ENCODE measurements at regions not wholly inside any gene's neighbourhood (a gene's known extent, or its start where the extent isn't known, plus 50 kb on each side); places are given as distances from the start of the nearest gene placed in this dataset.

DNA sequence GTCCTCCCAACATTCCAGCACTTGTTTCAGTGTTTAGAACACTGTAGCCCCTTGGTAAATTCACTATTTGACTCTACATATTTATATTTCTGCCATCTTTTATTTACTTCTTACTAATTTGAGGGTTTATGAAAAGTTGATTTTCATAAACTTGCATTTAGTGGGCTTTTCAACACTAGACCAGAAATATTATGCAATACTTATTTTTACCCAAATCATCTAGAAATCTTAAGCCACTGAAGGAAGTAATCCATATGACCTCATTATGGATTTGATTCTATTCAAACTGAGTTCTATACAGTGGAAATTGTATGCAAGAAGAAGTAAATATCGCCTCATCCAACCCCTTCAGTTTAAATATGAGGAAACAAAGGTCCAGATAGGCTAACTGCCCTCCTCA is 92.6 kb upstream of the VRK2 start:
- no peaks in the 10 kb centered on the region for H3K9me3 ChIP-seq (replicated peaks; ENCODE audit: control insufficient read depth, insufficient read depth, low read length)
- no peak overlapping the region for H3K4me2 ChIP-seq (ENCODE audit: insufficient read depth, low read length)
- dilution Hi-C loops (cut with MboI; ENCODE audit: extremely low pct_ligation_motif_present, low sequenced_read_pairs), result no loop called here
- no peak overlapping the region for H3K4me3 ChIP-seq (replicated peaks in 1 of 3; ENCODE audit: insufficient read depth in 1 of 3, low read depth in 1 of 3, low read length in 3 of 3)
- no TSS peak for BruUV-seq (replicated peaks)
- no peak overlapping the region for H3K27ac ChIP-seq (ENCODE audit: insufficient read depth, low read depth, low read length)
- H4K20me1 ChIP-seq (replicated peaks; ENCODE audit: control insufficient read depth, extremely low read depth, insufficient read depth, low read length), result no peaks in the 10 kb centered on the region
- no peaks in the 10 kb centered on the region for H3K27me3 ChIP-seq (ENCODE audit: control insufficient read depth in 2 of 2, insufficient read depth in 2 of 2, low read length in 2 of 2)
- no peak for DNase-seq (ENCODE audit: low read depth, low spot score)
- ChIA-PET POLR2A (no interaction called here), CTCF (no interaction called here)
- no peaks in the 10 kb centered on the region for H3K4me1 ChIP-seq (ENCODE audit: control insufficient read depth, extremely low read depth, insufficient read depth, low read length)
- intact Hi-C loops (cut with micrococcal nuclease), result no loop called here
- H3K9ac ChIP-seq (replicated peaks; ENCODE audit: extremely low read depth, insufficient read depth, low read length), result no peak overlapping the region
- H2AFZ ChIP-seq (ENCODE audit: low read depth, low read length), result no peak overlapping the region
- no peaks in the 10 kb centered on the region for H3K36me3 ChIP-seq (ENCODE audit: control insufficient read depth in 2 of 2, extremely low read depth in 1 of 2, insufficient read depth in 2 of 2, low read length in 2 of 2)
- H3K79me2 ChIP-seq (ENCODE audit: control insufficient read depth, insufficient read depth, low read length), result no peaks in the 10 kb centered on the region
- FAIRE-seq, result no peak
- H3K9me1 ChIP-seq (replicated peaks; ENCODE audit: control insufficient read depth, extremely low read depth, insufficient read depth, low read length), result no peaks in the 10 kb centered on the region
- TF ChIP-seq GATA2 (IDR thresholded peaks at IDR 0.05; ENCODE audit: insufficient read depth, insufficient read length, low read depth, low read length) (no peak), POLR2AphosphoS5 (IDR thresholded peaks at IDR 0.05; ENCODE audit: insufficient read depth, low read depth, low read length) (no peak), JUN (IDR thresholded peaks at IDR 0.05; ENCODE audit: borderline replicate concordance, insufficient read depth, insufficient read length, low read depth) (no peak)
- TF ChIP-seq, protein P1, sequence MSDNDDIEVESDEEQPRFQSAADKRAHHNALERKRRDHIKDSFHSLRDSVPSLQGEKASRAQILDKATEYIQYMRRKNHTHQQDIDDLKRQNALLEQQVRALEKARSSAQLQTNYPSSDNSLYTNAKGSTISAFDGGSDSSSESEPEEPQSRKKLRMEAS (IDR thresholded peaks at IDR 0.05; ENCODE audit: insufficient read depth, insufficient read length), result no peak

DNA sequence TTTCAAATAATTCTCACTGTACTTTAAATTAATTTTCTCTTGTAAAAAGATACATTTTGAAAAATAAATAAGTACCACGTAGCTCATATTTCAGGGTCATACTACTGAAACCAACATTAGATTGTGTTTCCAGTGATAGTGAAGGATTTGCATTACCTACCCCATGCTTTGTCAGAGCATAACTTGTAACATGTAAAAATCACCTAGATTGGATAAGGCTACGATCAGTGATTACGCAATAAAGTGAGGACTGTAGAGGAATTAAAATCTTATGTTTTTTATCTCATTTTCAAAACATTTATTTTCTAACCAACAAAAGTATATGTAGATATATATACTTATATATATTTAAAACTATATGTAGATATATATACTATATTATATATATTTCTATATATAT is 89.4 kb upstream of the VRK2 start:
- dilution Hi-C loops (cut with MboI; ENCODE audit: extremely low pct_ligation_motif_present, low sequenced_read_pairs), result no loop called here
- Histone ChIP-seq H3K27me3 (ENCODE audit: control insufficient read depth in 2 of 2, insufficient read depth in 2 of 2, low read length in 2 of 2) (no peaks in the 10 kb centered on the region), H4K20me1 (replicated peaks; ENCODE audit: control insufficient read depth, extremely low read depth, insufficient read depth, low read length) (no peaks in the 10 kb centered on the region), H3K4me3 (replicated peaks in 1 of 3; ENCODE audit: insufficient read depth in 1 of 3, low read depth in 1 of 3, low read length in 3 of 3) (no peak overlapping the region), H3K9ac (replicated peaks; ENCODE audit: extremely low read depth, insufficient read depth, low read length) (no peak overlapping the region), H3K27ac (ENCODE audit: insufficient read depth, low read depth, low read length) (no peak overlapping the region), H3K9me1 (replicated peaks; ENCODE audit: control insufficient read depth, extremely low read depth, insufficient read depth, low read length) (no peaks in the 10 kb centered on the region), H3K4me2 (ENCODE audit: insufficient read depth, low read length) (no peak overlapping the region), H3K36me3 (ENCODE audit: control insufficient read depth in 2 of 2, extremely low read depth in 1 of 2, insufficient read depth in 2 of 2, low read length in 2 of 2) (no peaks in the 10 kb centered on the region), H3K79me2 (ENCODE audit: control insufficient read depth, insufficient read depth, low read length) (no peaks in the 10 kb centered on the region), H3K9me3 (replicated peaks; ENCODE audit: control insufficient read depth, insufficient read depth, low read length) (no peaks in the 10 kb centered on the region), H3K4me1 (ENCODE audit: control insufficient read depth, extremely low read depth, insufficient read depth, low read length) (no peaks in the 10 kb centered on the region), H2AFZ (ENCODE audit: low read depth, low read length) (no peak overlapping the region)
- DNase-seq (ENCODE audit: low read depth, low spot score) (no peak), FAIRE-seq (no peak)
- intact Hi-C loops (cut with micrococcal nuclease), result no loop called here
- no TSS peak for BruUV-seq (replicated peaks)
- TF ChIP-seq JUN (IDR thresholded peaks at IDR 0.05; ENCODE audit: borderline replicate concordance, insufficient read depth, insufficient read length, low read depth) (no peak), GATA2 (IDR thresholded peaks at IDR 0.05; ENCODE audit: insufficient read depth, insufficient read length, low read depth, low read length) (no peak), MYC (IDR thresholded peaks at IDR 0.05; ENCODE audit: low read depth, low read length) (no peak), EZH2 (IDR thresholded peaks at IDR 0.05; ENCODE audit: borderline replicate concordance, low read depth, low read length, severe bottlenecking) (no peak), POLR2A (IDR thresholded peaks at IDR 0.05; ENCODE audit: low read depth, low read length) (no peak), FOS (IDR thresholded peaks at IDR 0.05; ENCODE audit: borderline replicate concordance, insufficient read depth, low read length) (no peak), POLR2AphosphoS5 (IDR thresholded peaks at IDR 0.05; ENCODE audit: insufficient read depth, low read depth, low read length) (no peak)
- TF ChIP-seq, protein P1 (IDR thresholded peaks at IDR 0.05; ENCODE audit: insufficient read depth, insufficient read length), result no peak
- TF ChIP-seq, protein P2, sequence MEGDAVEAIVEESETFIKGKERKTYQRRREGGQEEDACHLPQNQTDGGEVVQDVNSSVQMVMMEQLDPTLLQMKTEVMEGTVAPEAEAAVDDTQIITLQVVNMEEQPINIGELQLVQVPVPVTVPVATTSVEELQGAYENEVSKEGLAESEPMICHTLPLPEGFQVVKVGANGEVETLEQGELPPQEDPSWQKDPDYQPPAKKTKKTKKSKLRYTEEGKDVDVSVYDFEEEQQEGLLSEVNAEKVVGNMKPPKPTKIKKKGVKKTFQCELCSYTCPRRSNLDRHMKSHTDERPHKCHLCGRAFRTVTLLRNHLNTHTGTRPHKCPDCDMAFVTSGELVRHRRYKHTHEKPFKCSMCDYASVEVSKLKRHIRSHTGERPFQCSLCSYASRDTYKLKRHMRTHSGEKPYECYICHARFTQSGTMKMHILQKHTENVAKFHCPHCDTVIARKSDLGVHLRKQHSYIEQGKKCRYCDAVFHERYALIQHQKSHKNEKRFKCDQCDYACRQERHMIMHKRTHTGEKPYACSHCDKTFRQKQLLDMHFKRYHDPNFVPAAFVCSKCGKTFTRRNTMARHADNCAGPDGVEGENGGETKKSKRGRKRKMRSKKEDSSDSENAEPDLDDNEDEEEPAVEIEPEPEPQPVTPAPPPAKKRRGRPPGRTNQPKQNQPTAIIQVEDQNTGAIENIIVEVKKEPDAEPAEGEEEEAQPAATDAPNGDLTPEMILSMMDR (IDR thresholded peaks at IDR 0.05; ENCODE audit: extremely low read depth in 1 of 2, insufficient read depth in 1 of 2, low read depth in 1 of 2, low read length in 2 of 2), result no peak
- CTCF ChIA-PET, result interaction anchor here (1.0 to 1.5 kb wide), 3 partner anchors 8 to 21 kb away, joined by 3 to 5 read pairs (median 3); no protein-coding TSS in a partner anchor
- POLR2A ChIA-PET, result no interaction called here

Measured in endothelial cell of umbilical vein (primary cell).